Esophagus muscularis mucosa (tissue), 3 donors: ENCODE measurements at regions not wholly inside any gene's neighbourhood (a gene's known extent, or its start where the extent isn't known, plus 50 kb on each side); places are given as distances from the start of the nearest gene placed in this dataset.

Experiments used
- CTCF ChIP-seq, 3 experiments: fragments of 200-600 bp in 2 of 3; fragments of 450-650 bp in 1 of 3; sonication (generic) in 2 of 3; IDR thresholded peaks; one replicate each; pipeline ENCODE4 v1.5.1; 2017 to 2019; ENCODE audit warnings: antibody characterized with exemption in 3 of 3, mild to moderate bottlenecking in 2 of 3, moderate library complexity in 1 of 3
- POLR2A ChIP-seq: fragments of 450-650 bp; IDR thresholded peaks from one replicate; pipeline ENCODE4 v1.6.1; 2017; ENCODE audit warnings: antibody characterized with exemption, moderate library complexity, mild to moderate bottlenecking, low read depth

- no peak for TF ChIP-seq CTCF (IDR thresholded peaks at IDR 0.05)
- no peak for TF ChIP-seq POLR2A
Observed at GRCh38 chr12:31877884-31878283, 81.3 kb upstream of the RESF1 start.
